IMR-90 (cell line): ENCODE measurements at regions not wholly inside any gene's neighbourhood (a gene's known extent, or its start where the extent isn't known, plus 50 kb on each side); places are given as distances from the start of the nearest gene placed in this dataset.

ENCODE experiments used
- ATAC-seq: fragments of 200-7000 bp; cut with Tn5 transposase; 2 replicates; pipeline ENCODE4 v1.9.1; 2020; ENCODE audit warnings: low read depth, mild to moderate bottlenecking, moderate library complexity
- BruUV-seq: library from RNA; stranded (reverse); fragments of 400-500 nt; replicated peaks from 2 replicates; lab custom pipeline; 2021; lab: Mats Ljungman, UMichigan
- CTCF ChIA-PET: fragments of 300-600 bp; formaldehyde crosslinking; extraction: SDS; loops from one replicate; lab custom pipeline; 2021; ENCODE audit warnings: antibody characterized with exemption; lab: Yijun Ruan, JAX
- POLR2A ChIA-PET: fragments of 300-600 bp; sonication (Branson Sonifier 250); formaldehyde crosslinking; loops from one replicate; lab custom pipeline; 2022; ENCODE audit warnings: antibody characterized with exemption; ENCODE audit not compliant: unreplicated experiment; lab: Charles Lee
- DNase-seq: peaks from one replicate; pipeline ENCODE4 v3.0.0; 2013
- H2AFZ ChIP-seq: replicated peaks from 2 replicates; pipeline ENCODE3; 2013; ENCODE audit warnings: low read length, mild to moderate bottlenecking; ENCODE audit not compliant: poor library complexity
- H2AK5ac ChIP-seq: 2 replicates; pipeline ENCODE4 v1.6.1; 2013; ENCODE audit warnings: low read depth, low read length, inconsistent platforms
- H2AK9ac ChIP-seq: replicated peaks from 2 replicates; pipeline ENCODE3; 2013; ENCODE audit warnings: mild to moderate bottlenecking, low read depth, low read length, moderate library complexity; ENCODE audit not compliant: poor library complexity
- H2BK120ac ChIP-seq: 2 replicates; pipeline ENCODE4 v1.6.1; 2013; ENCODE audit warnings: low read depth, low read length, inconsistent platforms
- H2BK15ac ChIP-seq: 3 replicates; pipeline ENCODE4 v1.6.1; 2013; ENCODE audit warnings: low read depth, low read length, inconsistent platforms
- H2BK20ac ChIP-seq: 2 replicates; pipeline ENCODE4 v1.6.1; 2013; ENCODE audit warnings: low read depth, mild to moderate bottlenecking, inconsistent platforms, low read length, moderate library complexity
- H2BK5ac ChIP-seq: 2 replicates; pipeline ENCODE4 v1.6.1; 2013; ENCODE audit warnings: mild to moderate bottlenecking, low read depth, low read length, inconsistent platforms; ENCODE audit not compliant: poor library complexity, severe bottlenecking
- H3K14ac ChIP-seq: replicated peaks from 2 replicates; pipeline ENCODE4 v1.6.1; 2013; ENCODE audit warnings: low read depth, low read length, inconsistent platforms
- H3K18ac ChIP-seq: 2 replicates; pipeline ENCODE4 v1.6.1; 2013; ENCODE audit warnings: low read depth, low read length, control low read depth
- H3K23ac ChIP-seq: 2 replicates; pipeline ENCODE4 v1.6.1; 2013; ENCODE audit warnings: low read depth, low read length, inconsistent platforms
- H3K27ac ChIP-seq: 2 replicates; pipeline ENCODE4 v1.5.1; 2013; ENCODE audit warnings: mild to moderate bottlenecking, control low read depth, low read length; ENCODE audit not compliant: insufficient read depth
- H3K27me3 ChIP-seq: 2 replicates; pipeline ENCODE4 v1.6.1; 2013; ENCODE audit warnings: low read length; ENCODE audit not compliant: control insufficient read depth, insufficient read depth
- H3K36me3 ChIP-seq: 2 replicates; pipeline ENCODE4 v1.6.1; 2013; ENCODE audit warnings: low read length, mixed read lengths; ENCODE audit not compliant: control insufficient read depth, insufficient read depth
- H3K4ac ChIP-seq: 2 replicates; pipeline ENCODE4 v1.6.1; 2013; ENCODE audit warnings: low read depth, low read length, inconsistent platforms
- H3K4me1 ChIP-seq: 2 replicates; pipeline ENCODE4 v1.6.1; 2013; ENCODE audit warnings: low read length, mixed read lengths; ENCODE audit not compliant: control insufficient read depth, insufficient read depth
- H3K4me2 ChIP-seq: 2 replicates; pipeline ENCODE4 v1.6.1; 2013; ENCODE audit warnings: low read depth, mild to moderate bottlenecking, control low read depth, low read length, moderate library complexity
- H3K4me3 ChIP-seq: 2 replicates; pipeline ENCODE4 v1.5.1; 2013; ENCODE audit warnings: low read depth, mild to moderate bottlenecking, control low read depth, low read length, moderate library complexity; ENCODE audit not compliant: insufficient read depth
- H3K56ac ChIP-seq: 2 replicates; pipeline ENCODE4 v1.6.1; 2013; ENCODE audit warnings: low read length, inconsistent platforms; ENCODE audit not compliant: insufficient read depth; ENCODE audit errors: extremely low read depth
- H3K79me1 ChIP-seq, 2 experiments: 2 replicates each; pipeline ENCODE4 v1.6.1; 2013; ENCODE audit warnings: low read length in 2 of 2, inconsistent platforms in 1 of 2, low read depth in 1 of 2
- H3K9ac ChIP-seq: 2 replicates; pipeline ENCODE4 v1.6.1; 2013; ENCODE audit warnings: low read depth, low read length, control low read depth
- H3K9me1 ChIP-seq: 2 replicates; pipeline ENCODE4 v1.6.1; 2013; ENCODE audit warnings: low read length, inconsistent platforms; ENCODE audit not compliant: insufficient read depth
- H3K9me3 ChIP-seq: 2 replicates; pipeline ENCODE4 v1.6.1; 2013; ENCODE audit warnings: low read length; ENCODE audit not compliant: control insufficient read depth, insufficient read depth
- H4K20me1 ChIP-seq: 2 replicates; pipeline ENCODE4 v1.6.1; 2013; ENCODE audit warnings: low read length, inconsistent platforms; ENCODE audit not compliant: insufficient read depth
- H4K5ac ChIP-seq: 2 replicates; pipeline ENCODE4 v1.6.1; 2013; ENCODE audit warnings: mild to moderate bottlenecking, low read depth, low read length, control low read depth
- H4K8ac ChIP-seq, 2 experiments: 2 replicates each; pipeline ENCODE4 v1.6.1; 2013; ENCODE audit warnings: low read depth in 2 of 2, low read length in 2 of 2, control low read depth in 1 of 2, inconsistent platforms in 1 of 2
- H4K91ac ChIP-seq: 2 replicates; pipeline ENCODE4 v1.6.1; 2013; ENCODE audit warnings: low read depth, low read length, inconsistent platforms; ENCODE audit not compliant: insufficient read depth
- BHLHE40 ChIP-seq: fragments of 150-350 bp; IDR thresholded peaks from 2 replicates; pipeline ENCODE4 v1.6.1; 2016; ENCODE audit warnings: mild to moderate bottlenecking, low read depth, low read length
- CEBPB ChIP-seq: IDR thresholded peaks from 2 replicates; pipeline ENCODE4 v1.6.1; 2012; ENCODE audit warnings: low read depth, low read length, improper control_type of control experiment
- CHD1 ChIP-seq: IDR thresholded peaks from 2 replicates; pipeline ENCODE4 v1.6.1; 2012; ENCODE audit warnings: low read depth, low read length, improper control_type of control experiment
- CTCF ChIP-seq: conservative IDR thresholded peaks from 2 replicates; pipeline ENCODE4 v1.5.1; 2012; ENCODE audit warnings: mild to moderate bottlenecking, low read depth, low read length, improper control_type of control experiment
- ELK1 ChIP-seq: fragments of 150-350 bp; IDR thresholded peaks from 2 replicates; pipeline ENCODE4 v1.6.1; 2016; ENCODE audit warnings: low read depth, mild to moderate bottlenecking, low read length, moderate library complexity, borderline replicate concordance
- FOS ChIP-seq: fragments of 150-350 bp; IDR thresholded peaks from 2 replicates; pipeline ENCODE4 v1.6.1; 2016; ENCODE audit warnings: low read depth, low read length
- MAFK ChIP-seq: IDR thresholded peaks from 2 replicates; pipeline ENCODE4 v1.6.1; 2012; ENCODE audit warnings: low read depth, low read length, improper control_type of control experiment
- MAZ ChIP-seq: IDR thresholded peaks from 2 replicates; pipeline ENCODE4 v1.6.1; 2012; ENCODE audit warnings: low read depth, mild to moderate bottlenecking, low read length, improper control_type of control experiment, moderate library complexity, borderline replicate concordance
- MXI1 ChIP-seq: IDR thresholded peaks from 2 replicates; pipeline ENCODE4 v1.6.1; 2012; ENCODE audit warnings: low read depth, mild to moderate bottlenecking, low read length, moderate library complexity, borderline replicate concordance
- NFE2L2 ChIP-seq: fragments of 150-350 bp; IDR thresholded peaks from 2 replicates; pipeline ENCODE4 v1.6.1; 2016; ENCODE audit warnings: low read depth, mild to moderate bottlenecking, low read length
- POLR2A ChIP-seq: IDR thresholded peaks from 2 replicates; pipeline ENCODE4 v1.6.1; 2012; ENCODE audit warnings: mild to moderate bottlenecking, low read depth, low read length
- RAD21 ChIP-seq: IDR thresholded peaks from 2 replicates; pipeline ENCODE4 v1.6.1; 2012; ENCODE audit warnings: low read length, improper control_type of control experiment
- RCOR1 ChIP-seq: IDR thresholded peaks from 2 replicates; pipeline ENCODE4 v1.6.1; 2012; ENCODE audit warnings: mild to moderate bottlenecking, low read length, improper control_type of control experiment; ENCODE audit not compliant: insufficient replicate concordance
- RFX5 ChIP-seq: IDR thresholded peaks from 2 replicates; pipeline ENCODE4 v1.8.0; 2012; ENCODE audit warnings: low read depth, mild to moderate bottlenecking, low read length, moderate library complexity
- SMC3 ChIP-seq: fragments of 150-350 bp; IDR thresholded peaks from 2 replicates; pipeline ENCODE4 v1.6.1; 2016; ENCODE audit warnings: low read depth, mild to moderate bottlenecking, antibody characterized with exemption, low read length, moderate library complexity
- USF2 ChIP-seq: fragments of 150-350 bp; IDR thresholded peaks from 2 replicates; pipeline ENCODE4 v1.6.1; 2017; ENCODE audit warnings: mild to moderate bottlenecking, antibody characterized with exemption, low read length, low read depth
- WGBS, 2 experiments: methylation state at CpG; one replicate each; pipeline versions ENCODE4 v1.1.5 to v1.1.7; 2013; ENCODE audit warnings: missing lambda C conversion rate in 2 of 2; ENCODE audit not compliant: insufficient read length in 1 of 2; ENCODE audit errors: extremely low coverage in 2 of 2; 5-methylcytosine and 5-hydroxymethylcytosine counted together
- dilution Hi-C: fragments of 300-500 bp; cut with HindIII; formaldehyde crosslinking; loops from one replicate; pipeline ENCODE4 v1.14.3; 2018; ENCODE audit warnings: low sequenced_read_pairs; ENCODE audit not compliant: unreplicated experiment
- in situ Hi-C: fragments of 300-500 bp; cut with MboI; formaldehyde crosslinking; loops from 3 replicates; pipeline ENCODE4 v1.14.3; 2019; ENCODE audit warnings: low sequenced_read_pairs, inconsistent platforms, mixed read lengths
- intact Hi-C: fragments of 100-400 bp; cut with micrococcal nuclease; formaldehyde crosslinking; loops from 2 replicates; pipeline ENCODE4 v1.10.0; 2022

GRCh38 chr5:141746395-141746794 is 64.4 kb upstream of the ARAP3 start:
- Histone ChIP-seq H4K20me1 (no peaks in the 10 kb centered on the region), H3K4me3 (no peak overlapping the region), H2AFZ (no peak overlapping the region), H3K9ac (no peak overlapping the region), H3K4ac (no peak overlapping the region), H2AK9ac (no peak overlapping the region), H3K79me1 (no peaks in the 10 kb centered on the region), H4K8ac (no peak overlapping the region), H2AK5ac (no peak overlapping the region), H2BK15ac (no peak overlapping the region), H3K36me3 (no peaks in the 10 kb centered on the region), H3K23ac (no peak overlapping the region), H3K4me1 (no peaks in the 10 kb centered on the region), H3K4me2 (no peak overlapping the region), H3K18ac (no peak overlapping the region), H3K9me3 (no peaks in the 10 kb centered on the region), H2BK5ac (no peak overlapping the region), H4K5ac (no peak overlapping the region), H2BK20ac (no peak overlapping the region), H2BK120ac (no peak overlapping the region), H3K27me3 (peaks cover 29% of the 10 kb centered on the region), H3K56ac (no peak overlapping the region), H3K9me1 (no peaks in the 10 kb centered on the region), H4K91ac (no peak overlapping the region), H3K27ac (no peak overlapping the region), H3K14ac (no peak overlapping the region)
- no TSS peak for BruUV-seq
- ChIA-PET CTCF (no interaction called here), POLR2A (no interaction called here)
- dilution Hi-C loops (no loop called here), in situ Hi-C loops (no loop called here), intact Hi-C loops (no loop called here)
- no peak for TF ChIP-seq CTCF
- TF ChIP-seq MAZ: no peak
- TF ChIP-seq NFE2L2: no peak
- no peak for TF ChIP-seq RFX5
- no peak for TF ChIP-seq RCOR1
- TF ChIP-seq ELK1: no peak
- TF ChIP-seq SMC3: no peak
- no peak for TF ChIP-seq CEBPB
- no peak for TF ChIP-seq RAD21
- no peak for TF ChIP-seq FOS
- no peak for TF ChIP-seq MAFK
- no peak for TF ChIP-seq CHD1
- no peak for TF ChIP-seq USF2
- no peak for TF ChIP-seq POLR2A
- TF ChIP-seq BHLHE40: no peak
- TF ChIP-seq MXI1: no peak
- ATAC-seq (no peak), DNase-seq (no peak)
- 90% methylated on average over 2 of the region's 2 CpGs; no CpG with 5 or more reads in 1 of the 2 experiments for WGBS, 2 experiments
